Activated T-cell treated with anti-CD3 and anti-CD28 coated beads for 48 hours (primary cell): ENCODE measurements at regions not wholly inside any gene's neighbourhood (a gene's known extent, or its start where the extent isn't known, plus 50 kb on each side); places are given as distances from the start of the nearest gene placed in this dataset.

Experiments used
- DNase-seq: peaks from one replicate; pipeline ENCODE4 v3.0.0-alpha.2; 2020; ENCODE audit warnings: low read depth

DNA sequence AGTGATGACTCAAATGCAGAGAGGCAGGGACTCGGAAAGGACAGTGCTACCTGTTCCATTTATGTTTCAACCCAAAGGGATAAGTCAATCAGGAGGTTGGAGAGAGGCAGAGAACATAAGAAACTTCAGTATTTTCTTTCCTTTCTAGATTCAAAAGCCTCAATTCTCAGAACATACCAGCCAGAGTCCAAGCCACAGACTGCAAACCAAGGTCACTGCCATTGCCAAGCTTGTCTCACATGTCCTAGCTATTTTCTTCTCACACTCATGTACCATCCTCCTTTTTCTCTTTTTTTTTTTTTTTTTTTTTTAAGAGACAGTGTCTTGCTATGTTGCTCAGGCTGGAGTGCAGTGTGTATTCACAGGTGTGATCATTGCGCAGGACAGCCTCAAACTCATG lies 111.7 kb upstream of the AKIP1 start:
- DNase-seq: no peak

DNA sequence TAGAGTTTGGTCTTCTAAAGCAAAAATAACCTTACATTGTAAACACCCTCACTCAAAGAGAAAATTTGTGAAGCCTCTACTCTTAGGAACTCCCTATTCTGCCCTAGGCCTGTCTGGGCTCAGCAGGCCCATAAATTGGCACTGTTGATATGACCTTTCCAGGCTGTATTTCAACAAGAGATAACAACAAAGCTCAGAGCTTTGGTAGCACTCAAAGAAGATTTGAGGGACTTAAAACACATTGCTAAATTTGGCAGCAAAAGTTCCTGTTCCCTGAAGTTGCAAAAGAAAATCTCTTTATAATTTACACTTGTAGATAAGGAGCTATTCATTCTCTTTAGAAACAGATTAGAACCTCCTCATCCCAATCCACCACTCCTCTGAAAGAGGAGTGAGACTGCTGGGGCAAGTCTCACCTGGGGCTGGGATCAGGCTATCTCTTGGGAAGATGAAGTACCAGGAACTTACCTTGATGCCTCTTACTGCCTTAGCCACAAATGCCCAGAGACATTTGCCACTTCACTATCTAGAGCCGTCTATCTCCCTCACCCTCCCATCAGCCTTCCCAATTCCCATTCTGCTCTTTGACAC lies 110.4 kb upstream of the AKIP1 start:
- DNase-seq: no peak

DNA sequence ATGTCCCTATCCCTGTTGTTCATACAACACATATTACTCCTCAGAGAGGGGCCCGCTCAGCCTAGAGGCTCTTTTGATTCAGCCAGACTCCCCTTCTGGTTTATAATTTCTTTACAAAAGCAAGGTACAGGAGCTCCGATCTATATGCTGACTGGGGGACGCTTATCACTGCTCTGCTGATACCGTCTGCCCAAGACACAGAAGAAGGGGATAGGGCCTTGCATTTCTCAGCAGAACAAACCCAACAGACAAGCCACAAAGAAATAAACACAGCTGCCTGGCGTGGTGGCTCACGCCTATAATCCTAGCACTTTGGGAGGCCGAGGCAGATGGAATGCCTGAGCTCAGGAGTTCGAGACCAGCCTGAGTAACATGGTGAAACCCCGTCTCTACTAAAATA lies 109.9 kb upstream of the AKIP1 start:
- DNase-seq: no peak

DNA sequence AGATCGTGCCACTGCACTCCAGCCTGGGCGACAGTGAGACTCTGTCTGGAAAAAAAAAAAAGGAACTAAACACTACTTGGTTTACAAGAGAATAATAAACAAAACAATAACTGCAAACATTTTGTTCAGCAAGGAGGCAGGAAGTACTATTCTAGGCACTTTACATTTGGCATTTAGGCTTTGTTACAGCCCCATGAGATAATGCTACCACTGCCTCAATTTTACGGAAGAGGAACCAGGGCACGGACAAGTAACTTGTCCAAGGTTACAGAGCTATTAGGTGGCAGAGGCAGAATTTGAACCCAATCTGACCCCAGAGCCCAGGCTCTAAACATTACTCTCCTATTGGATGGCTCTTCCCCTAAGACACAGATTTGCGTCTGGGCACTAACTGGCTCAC lies 108.7 kb upstream of the AKIP1 start:
- DNase-seq: no peak

DNA sequence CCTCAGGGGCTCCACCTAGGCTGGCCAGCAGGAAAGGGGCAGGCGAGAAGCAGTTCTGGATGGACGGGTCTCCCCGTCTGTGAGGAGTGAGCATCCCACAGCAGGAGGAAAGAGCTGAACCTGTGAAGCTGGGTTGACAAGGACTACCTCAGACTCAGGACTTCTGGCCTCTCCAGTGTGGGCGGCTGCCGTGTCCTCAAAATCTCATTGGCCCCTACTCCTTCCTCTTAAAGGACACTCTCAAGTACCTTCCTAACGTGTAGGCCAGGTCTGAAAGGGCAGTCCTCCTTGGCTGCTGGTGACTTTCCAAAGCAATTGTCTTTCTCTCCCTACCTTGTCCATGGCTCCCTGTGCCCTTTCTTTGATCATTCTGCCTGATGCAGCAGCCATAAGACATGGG lies 107.0 kb upstream of the AKIP1 start:
- DNase-seq: no peak

DNA sequence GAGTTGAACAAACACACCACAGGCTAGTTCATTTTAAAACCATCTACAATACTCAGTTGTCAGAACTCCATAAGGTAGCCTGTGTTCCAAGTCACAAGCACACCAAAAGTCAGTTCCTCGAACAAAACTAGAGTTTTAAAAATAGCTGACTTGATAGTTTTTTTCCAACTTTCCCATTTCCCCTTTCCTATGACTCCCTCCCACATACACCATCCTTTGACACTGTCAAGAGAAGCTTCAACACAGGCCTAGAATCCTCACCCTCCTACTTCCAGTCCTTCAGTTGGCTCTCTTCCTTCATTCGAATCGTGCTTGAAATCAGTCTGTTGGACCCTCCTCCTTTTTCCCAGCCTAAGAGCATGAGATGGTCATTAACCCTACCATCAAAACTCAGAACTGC lies 105.7 kb upstream of the AKIP1 start:
- no peak for DNase-seq

DNA sequence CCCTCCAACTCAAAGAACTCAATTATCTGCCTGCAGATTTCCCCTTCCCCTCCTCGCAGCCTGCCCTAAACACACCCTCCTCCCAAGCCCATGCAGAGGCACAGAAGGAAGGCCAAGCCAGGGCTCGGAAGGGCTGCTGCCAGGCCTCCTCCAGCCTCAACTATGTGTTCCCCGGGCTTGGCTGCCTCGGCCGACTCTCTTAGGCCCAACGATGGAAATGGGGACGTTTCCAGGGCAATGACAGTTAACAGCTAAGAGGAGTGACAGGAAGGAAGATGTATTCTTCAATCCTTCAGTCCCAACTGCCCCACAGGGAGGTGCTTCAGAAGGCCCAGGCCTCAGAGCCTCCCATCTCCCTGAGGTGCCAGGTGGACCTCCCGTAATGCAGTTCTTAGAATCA lies 104.0 kb upstream of the AKIP1 start:
- DNase-seq: no peak

DNA sequence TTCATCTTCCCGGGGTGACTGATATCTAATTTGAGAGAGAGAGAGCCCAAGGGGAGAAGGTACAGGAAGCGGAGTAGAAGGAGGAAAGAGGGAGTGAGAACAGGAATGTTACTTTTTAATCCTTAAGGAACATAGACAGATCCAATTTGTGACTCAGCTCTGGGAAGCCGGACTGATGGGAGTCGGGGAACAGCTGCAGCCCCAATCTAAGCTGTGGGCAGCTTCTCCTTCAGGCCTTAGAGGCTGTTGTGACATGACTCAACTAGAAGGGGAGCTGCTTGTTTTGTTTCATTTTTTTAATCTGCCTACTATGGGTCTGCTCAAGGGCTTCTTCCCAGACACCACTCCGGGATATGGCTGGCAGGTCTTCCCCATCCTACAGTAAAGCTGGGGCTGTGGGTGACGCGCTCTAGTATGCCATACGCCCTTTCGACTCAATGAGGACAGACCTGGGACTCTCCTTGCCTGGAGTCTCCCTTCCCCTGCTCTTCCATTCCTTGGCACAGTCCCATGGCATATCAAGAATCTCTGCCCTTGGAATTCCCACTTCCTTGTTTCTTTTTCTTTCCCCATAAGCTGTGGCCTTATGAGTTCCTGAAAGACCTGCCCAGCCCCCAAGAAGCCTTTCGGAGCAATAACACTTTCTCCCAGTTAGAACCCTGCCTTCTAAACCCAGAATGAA lies 103.3 kb upstream of the AKIP1 start:
- no peak for DNase-seq

DNA sequence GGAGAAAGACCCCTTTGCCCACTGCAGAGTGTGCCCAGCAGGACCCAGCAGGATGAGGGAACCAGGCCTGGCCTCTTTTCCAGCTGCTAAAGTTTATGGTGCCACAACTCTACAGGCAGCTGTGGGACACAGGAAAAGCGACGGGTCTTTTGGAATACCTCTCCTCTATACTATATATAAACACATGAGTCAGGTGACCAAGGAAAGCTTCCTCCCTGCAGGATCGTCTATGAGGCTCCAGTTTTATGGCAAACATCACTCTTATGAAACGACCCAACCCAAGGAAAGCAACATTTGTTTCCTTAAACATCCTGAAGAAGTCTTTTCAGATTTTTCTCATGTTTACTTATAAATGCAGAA lies 102.8 kb upstream of the AKIP1 start:
- no peak for DNase-seq

DNA sequence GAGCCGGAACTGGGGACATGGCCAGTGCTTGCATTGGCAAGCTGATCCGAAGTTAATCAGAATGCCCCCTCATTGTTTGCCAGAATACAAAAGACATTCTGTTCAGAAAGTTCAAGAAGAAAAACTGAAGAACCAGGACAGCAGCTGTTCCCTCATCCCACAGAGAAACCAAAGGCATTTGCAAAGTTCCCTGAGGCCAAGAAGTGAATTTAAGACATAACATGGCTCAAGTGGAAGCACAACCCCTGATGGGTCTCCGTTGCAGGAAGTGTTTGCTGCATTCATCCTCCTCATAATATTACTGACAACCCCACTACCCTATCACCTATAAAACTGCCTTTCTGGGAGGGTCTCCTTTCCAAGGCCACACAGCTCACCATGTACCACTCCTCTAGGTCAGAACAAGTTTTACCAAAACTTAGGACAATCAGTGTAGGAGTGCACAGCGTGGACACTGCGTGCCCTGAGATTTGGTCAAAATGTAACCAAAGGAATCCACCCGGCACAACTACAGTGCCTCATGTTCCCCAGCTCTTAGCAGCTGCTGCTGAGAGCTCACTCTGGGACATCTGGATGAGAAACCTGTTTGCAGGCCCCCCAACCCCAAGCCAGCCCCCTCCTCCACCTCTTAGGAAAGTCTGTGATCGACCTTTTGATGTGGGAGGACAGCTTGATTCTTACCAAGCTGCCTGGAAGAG lies 101.6 kb upstream of the AKIP1 start:
- no peak for DNase-seq

DNA sequence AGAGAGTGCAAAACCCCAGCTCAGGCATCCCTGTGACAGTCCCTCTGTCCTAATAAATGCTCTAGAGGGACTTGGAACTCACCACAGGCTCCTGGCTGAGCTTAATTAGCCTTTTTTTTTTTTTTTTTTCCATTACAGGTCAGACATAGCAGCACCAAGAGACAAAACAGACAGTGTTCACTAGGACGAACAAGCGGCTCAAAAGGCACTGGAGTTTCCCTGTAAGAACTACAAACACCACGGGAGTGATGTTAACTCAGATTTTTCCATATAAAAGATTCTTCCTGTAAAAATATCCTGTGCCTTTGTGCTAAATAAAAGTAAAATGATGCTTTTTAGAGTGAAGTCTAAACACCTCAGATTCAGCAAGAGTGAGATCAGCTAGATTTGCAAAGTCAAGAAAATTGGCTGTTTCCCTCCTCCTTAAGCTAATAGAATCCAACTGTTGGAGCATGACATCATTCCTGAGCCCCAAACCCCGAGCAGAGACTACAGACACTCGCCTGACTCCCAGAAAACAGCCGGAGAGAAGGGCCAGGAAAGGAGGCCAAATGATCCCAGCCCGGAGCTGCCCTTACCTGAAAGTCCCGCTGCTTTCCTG lies 101.0 kb upstream of the AKIP1 start:
- no peak for DNase-seq

DNA sequence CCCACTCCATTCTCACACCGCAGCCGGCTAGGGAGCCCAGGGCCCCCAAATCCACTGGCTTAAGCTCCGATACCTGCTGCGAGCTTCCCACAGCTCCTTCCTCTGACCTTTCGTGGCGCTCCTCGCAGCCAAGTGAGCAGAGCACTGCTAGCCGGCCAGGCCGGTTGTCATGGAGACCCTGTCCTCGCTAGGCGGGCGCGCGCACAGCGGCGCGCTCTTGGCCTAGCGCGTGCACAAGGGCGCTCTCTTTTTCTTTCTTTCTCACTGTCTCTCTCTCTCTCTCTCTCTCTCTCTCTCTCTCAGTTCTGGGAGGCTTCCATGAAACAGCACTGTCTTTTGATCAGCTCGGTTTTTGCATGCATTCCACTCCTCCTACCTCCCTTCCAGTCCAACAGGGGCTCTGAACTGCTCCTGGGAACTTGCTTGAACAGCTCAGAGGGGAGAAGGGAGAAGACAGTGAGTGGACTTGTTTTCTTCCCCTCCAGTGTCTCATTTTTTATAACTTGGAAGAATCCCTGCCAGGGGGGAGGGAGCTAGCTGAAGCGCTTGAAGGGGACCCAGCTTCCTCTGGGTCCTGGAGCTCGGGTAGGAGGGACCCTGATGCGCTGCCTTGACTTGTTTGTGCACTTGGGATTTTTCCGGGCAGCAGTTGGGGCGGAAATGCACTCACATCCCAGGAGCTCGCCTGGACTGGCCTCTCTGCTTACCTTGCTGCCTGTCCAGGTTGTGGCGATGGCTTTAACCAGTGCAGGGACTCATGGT lies 100.3 kb upstream of the AKIP1 start:
- no peak for DNase-seq

DNA sequence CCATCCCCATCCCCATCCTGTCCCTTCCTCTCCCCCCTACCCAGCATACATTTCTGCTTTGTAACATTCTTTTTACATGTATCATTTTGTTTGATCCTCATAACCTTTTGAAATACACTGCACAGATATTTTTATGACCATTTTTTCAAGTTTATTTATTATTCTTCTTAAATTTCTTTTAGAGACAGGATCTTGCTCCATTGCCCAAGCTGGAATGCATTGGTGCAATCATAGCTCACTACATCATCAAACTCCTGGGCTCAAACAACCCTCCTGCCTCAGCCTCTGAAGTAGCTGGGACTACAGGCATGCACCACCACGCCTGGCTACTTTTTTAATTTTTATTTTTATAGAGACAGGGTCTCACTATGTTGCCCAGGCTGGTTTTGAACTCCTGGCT lies 99.4 kb upstream of the AKIP1 start:
- no peak for DNase-seq

DNA sequence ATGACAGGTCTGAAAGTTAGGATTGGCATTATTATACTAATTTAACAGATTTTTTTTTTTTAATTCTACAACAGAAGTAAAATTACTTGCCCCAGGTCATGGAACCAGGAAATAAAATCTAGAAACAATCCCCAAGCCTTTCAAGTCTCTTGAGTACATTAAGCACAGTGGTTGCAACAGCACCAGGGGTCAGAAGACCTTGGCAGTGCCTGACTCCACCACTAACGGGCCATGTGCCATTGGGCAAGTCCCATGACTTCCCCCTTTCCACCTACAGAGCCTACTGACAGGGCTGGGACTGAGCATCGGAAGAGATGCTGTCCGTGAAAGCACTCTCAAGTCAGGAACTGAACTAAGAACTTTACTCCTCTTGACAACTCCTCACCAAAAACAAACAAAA lies 98.6 kb upstream of the AKIP1 start:
- no peak for DNase-seq

DNA sequence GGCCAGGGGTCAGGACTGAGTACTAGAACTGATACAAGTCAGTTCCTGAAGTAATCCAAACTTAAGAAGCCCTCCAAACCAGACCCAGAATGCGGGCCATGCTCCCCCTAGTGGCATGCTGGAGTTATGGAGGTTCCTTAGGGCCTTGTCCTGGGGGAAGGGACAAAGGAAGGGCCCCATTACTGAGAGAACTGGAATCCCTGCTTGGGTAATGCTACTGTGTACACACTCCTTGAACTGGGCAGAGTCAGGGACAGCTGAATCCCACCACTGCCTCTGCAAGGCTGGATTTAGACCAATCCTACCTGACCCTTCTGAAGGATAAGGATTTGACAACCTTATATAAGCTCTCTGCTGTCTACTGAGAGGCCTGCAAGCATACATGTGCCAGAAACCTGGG lies 97.3 kb upstream of the AKIP1 start:
- DNase-seq: peak; percentile 53

DNA sequence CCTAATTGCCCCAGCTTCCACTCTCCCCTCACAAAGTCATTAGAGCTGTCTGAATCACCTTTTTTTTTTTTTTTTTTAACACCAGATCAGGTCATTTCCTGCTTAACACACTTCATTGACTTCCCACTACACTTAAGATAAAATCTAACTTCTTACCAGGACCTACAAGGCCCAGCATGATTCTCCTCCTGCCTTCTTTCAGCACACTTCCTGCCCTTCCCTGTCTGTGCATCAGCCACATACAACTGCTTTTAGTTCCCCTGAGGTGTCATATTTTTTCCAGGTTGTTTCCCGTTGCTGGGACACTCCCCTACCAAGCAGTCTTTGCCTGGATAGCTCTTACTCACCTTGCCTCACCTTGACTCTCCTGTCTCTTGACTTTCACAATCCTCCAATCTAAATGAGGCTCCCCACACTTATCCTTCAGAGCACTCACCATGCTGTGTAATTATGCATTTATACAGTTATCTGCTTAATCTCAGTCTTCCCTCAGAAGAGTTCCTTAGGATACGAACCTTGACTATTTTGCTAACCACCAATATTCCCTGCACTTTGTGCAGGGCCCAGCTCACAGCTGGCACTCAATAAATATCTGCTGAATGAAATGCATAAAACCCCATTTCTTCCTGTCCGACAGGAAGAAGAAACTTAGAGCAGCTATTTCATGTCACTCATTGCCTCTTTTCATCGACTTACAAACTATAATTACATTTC lies 96.6 kb upstream of the AKIP1 start:
- no peak for DNase-seq

DNA sequence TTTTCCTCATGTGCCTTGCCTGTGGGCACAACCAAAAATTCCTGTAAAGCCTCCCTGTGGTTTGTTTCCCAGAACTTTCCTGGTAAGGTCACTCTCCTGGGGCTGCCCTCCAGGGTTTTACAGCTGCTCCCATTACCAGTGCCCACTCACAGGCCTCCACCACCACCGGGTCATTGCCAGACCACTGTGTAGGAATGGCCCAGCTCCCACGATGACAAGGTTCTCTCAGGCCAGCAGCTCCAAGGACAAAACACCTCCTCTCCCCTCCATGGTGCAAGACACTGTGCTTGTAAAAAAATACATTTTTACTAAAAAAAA lies 96.1 kb upstream of the AKIP1 start:
- no peak for DNase-seq

DNA sequence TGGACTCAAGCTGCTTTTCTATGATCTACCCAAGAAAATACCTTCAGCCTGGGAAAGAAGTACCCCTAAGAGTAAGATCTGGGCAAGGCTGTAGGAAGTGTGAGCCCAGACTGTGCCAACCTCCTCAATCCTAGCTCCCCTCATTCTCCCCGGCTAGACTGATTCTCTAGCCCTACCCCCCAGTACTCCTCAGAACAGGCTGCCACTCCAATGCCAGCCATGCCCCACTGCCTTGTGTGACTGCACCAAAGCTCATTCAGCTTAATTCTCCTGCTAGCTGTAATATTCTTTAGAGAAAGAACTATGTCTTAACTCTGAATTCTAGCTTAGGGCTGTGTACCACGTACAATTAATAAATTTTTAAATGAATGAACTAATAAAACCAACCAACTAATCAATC lies 92.6 kb upstream of the AKIP1 start:
- no peak for DNase-seq

DNA sequence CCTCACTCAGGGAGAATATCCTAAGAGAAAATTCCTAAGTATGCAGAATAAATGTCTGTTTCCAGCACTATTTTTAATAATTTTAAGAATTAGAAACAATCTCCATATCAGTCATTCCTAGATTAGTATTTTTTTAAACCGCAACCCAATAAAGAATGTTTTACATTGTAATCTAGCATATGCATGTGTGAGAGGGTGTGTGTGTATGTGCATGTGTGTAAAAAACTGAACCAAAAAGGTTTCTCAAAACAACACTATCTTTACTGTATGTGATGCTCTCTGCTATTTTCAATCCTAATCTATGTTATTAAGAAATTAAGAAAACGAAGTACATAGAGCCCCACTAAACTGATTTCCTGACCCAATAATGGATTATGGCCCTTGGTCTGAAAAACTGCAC lies 90.6 kb upstream of the AKIP1 start:
- no peak for DNase-seq

DNA sequence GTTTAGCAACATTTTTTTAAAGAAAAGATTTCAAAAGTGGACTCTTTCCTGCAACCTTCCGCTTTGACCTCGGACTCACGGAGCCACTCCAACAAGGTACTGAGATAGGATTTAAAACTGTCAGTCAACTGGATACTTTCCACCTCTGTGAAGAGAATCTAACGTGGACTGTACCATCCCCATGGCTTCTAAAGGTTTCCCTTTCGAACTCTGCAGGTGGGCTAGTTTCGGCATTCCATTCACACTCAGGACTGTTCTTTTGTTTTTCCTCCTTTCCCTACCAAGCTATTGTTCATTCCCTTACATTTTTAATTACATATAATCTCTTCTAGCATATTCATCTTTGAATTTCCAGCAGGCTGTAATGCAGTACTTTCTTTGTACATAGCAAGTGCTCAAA lies 88.5 kb upstream of the AKIP1 start:
- no peak for DNase-seq

DNA sequence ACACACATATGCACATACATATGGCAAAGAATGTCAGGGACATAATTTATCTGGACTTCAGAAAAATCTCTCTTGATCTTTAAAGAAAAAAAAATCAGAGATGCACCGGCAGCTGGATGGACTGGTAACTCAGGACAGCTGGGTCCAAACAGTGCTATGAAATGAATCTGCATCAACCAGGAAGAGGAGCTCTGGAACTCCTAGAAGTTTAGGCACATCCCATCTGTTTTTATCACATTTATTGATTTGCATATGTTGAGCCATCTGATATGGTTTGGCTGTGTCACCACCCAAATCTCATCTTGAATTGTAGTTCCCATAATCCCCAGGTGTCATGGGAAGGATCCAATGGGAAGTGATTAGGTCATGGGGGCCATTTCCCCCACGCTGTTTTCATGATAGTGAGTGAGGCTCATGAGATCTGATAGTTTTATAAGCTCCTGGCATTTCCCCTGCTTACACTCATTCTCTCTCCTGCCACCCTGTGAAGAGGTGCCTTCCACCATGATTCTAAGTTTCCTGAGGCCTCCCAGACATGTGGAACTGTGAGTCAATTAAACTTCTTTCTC lies 87.7 kb upstream of the AKIP1 start:
- DNase-seq: no peak
